ENCODE measurements at regions not wholly inside any gene's neighbourhood (a gene's known extent, or its start where the extent isn't known, plus 50 kb on each side); places are given as distances from the start of the nearest gene placed in this dataset.

GRCh38 chr6:156633291-156633690, 143.9 kb upstream of the ARID1B start:
- TF ChIP-seq POLR2AphosphoS5 (IDR thresholded peaks at IDR 0.05): no peak
- no peak for TF ChIP-seq POLR2A (IDR thresholded peaks at IDR 0.05)
- TF ChIP-seq CTCF (IDR thresholded peaks at IDR 0.05): no peak
- no peak for TF ChIP-seq EP300 (IDR thresholded peaks at IDR 0.05)
- Histone ChIP-seq H3K4me1 (peaks cover 0 to 13% (median 11%) of the 10 kb centered on the region in 4 donors), H3K4me3 (no peak overlapping the region), H3K36me3 (no peaks in the 10 kb centered on the region), H3K27ac (no peak overlapping the region), H3K27me3 (no peaks in the 10 kb centered on the region), H3K9me3 (no peaks in the 10 kb centered on the region)
- 83 to 96% (median 87%) methylated on average over 11 of the region's 11 CpGs for WGBS, 5 donors
- intact Hi-C loops (cut with DNase I; ENCODE audit: low total_unique reads): no loop called here
- no peak for DNase-seq

- intact Hi-C loops (cut with DNase I; ENCODE audit: low total_unique reads): no loop called here
- WGBS, 5 donors: 92 to 96% (median 94%) methylated on average over 33 to 36 of the region's 36 CpGs
Observed at GRCh38 chr6:156630613-156631302, 146.4 kb upstream of the ARID1B start.

GRCh38 chr6:156628805-156629204, 148.4 kb upstream of the ARID1B start:
- Histone ChIP-seq H3K27me3 (no peaks in the 10 kb centered on the region), H3K4me3 (no peak overlapping the region), H3K36me3 (no peaks in the 10 kb centered on the region), H3K4me1 (no peaks in the 10 kb centered on the region), H3K27ac (no peak overlapping the region), H3K9me3 (no peaks in the 10 kb centered on the region)
- no peak for TF ChIP-seq POLR2A (IDR thresholded peaks at IDR 0.05)
- TF ChIP-seq CTCF (IDR thresholded peaks at IDR 0.05): no peak
- TF ChIP-seq POLR2AphosphoS5 (IDR thresholded peaks at IDR 0.05): no peak
- no peak for TF ChIP-seq EP300 (IDR thresholded peaks at IDR 0.05)
- DNase-seq: no peak
- 64 to 82% (median 75%) methylated on average over 3 of the region's 3 CpGs for WGBS, 5 donors
- intact Hi-C loops (cut with DNase I; ENCODE audit: low total_unique reads): no loop called here

More at GRCh38 chr6:156630613-156631302, 146.4 kb upstream of the ARID1B start:
- no peaks in the 10 kb centered on the region for H3K27me3 ChIP-seq
- H3K27ac ChIP-seq: no peak overlapping the region
- H3K36me3 ChIP-seq: no peaks in the 10 kb centered on the region
- H3K4me3 ChIP-seq: no peak overlapping the region
- TF ChIP-seq CTCF (IDR thresholded peaks at IDR 0.05) (no peak), EP300 (IDR thresholded peaks at IDR 0.05) (no peak), POLR2AphosphoS5 (IDR thresholded peaks at IDR 0.05) (no peak), POLR2A (IDR thresholded peaks at IDR 0.05) (no peak)
- DNase-seq: no peak
- no peaks in the 10 kb centered on the region for H3K9me3 ChIP-seq
- H3K4me1 ChIP-seq: peaks cover 0 to 13% (median 6%) of the 10 kb centered on the region in 4 donors

- Histone ChIP-seq H3K27me3 (no peaks in the 10 kb centered on the region), H3K36me3 (no peaks in the 10 kb centered on the region), H3K4me1 (peaks cover 0 to 3% (median 0%) of the 10 kb centered on the region in 4 donors), H3K9me3 (no peaks in the 10 kb centered on the region), H3K4me3 (no peak overlapping the region), H3K27ac (no peak overlapping the region)
- intact Hi-C loops (cut with DNase I; ENCODE audit: low total_unique reads): no loop called here
- WGBS, 5 donors: 82 to 95% (median 88%) methylated on average over 1 of the region's 1 CpG
- DNase-seq: no peak
- no peak for TF ChIP-seq EP300 (IDR thresholded peaks at IDR 0.05)
- TF ChIP-seq CTCF (IDR thresholded peaks at IDR 0.05): no peak
- no peak for TF ChIP-seq POLR2A (IDR thresholded peaks at IDR 0.05)
- TF ChIP-seq POLR2AphosphoS5 (IDR thresholded peaks at IDR 0.05): no peak
Observed at GRCh38 chr6:156627524-156627923, 149.7 kb upstream of the ARID1B start.

All from stomach (tissue), 8 donors.